ENCODE measurements at regions not wholly inside any gene's neighbourhood (a gene's known extent, or its start where the extent isn't known, plus 50 kb on each side); places are given as distances from the start of the nearest gene placed in this dataset.
"Not testable (repeated sequence)": the region's sequence is repeated elsewhere in the genome, so short reads cannot be mapped to it uniquely, and the experiment has no call there.

DNA sequence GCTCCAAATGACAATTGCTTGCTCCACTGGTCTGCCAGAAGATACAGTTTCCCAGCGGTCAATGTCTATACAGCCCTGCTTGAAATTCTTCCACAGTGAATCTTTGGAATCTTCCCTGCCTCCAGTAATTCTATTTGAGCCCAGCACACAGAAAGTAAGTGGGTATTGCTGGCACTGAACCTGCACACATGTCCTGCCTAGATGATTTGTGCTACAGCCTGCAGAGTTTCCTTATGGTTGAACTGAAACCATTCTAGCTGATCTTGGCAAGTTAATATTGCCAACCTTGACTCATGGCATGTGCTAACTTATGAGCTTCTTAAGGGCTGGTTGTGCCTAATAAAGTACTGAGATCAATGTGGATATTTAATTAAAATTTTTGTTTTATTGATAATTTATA, 553.8 kb upstream of the GNPDA2 start:
- Histone ChIP-seq H3K4me3 (no peak overlapping the region), H3K4me1 (no peaks in the 10 kb centered on the region), H3K36me3 (no peaks in the 10 kb centered on the region), H3K27me3 (no peaks in the 10 kb centered on the region), H3K9me3 (no peaks in the 10 kb centered on the region), H3K27ac (no peak overlapping the region)
- TF ChIP-seq CTCF (IDR thresholded peaks at IDR 0.05) = no peak
- TF ChIP-seq POLR2A (IDR thresholded peaks at IDR 0.05) = no peak
- WGBS (ENCODE audit: insufficient coverage, low coverage, low lambda C conversion rate, missing lambda C conversion rate) = 60% methylated on average over 1 of the region's 1 CpG
- intact Hi-C loops (cut with DNase I) = no loop called here
- ATAC-seq (no peak), DNase-seq (no peak)

GRCh38 chr4:45275862-45276261, 549.5 kb upstream of the GNPDA2 start:
- H3K9me3 ChIP-seq = no peaks in the 10 kb centered on the region
- no peak overlapping the region for H3K4me3 ChIP-seq
- no peak overlapping the region for H3K27ac ChIP-seq
- intact Hi-C loops (cut with DNase I) = no loop called here
- ATAC-seq (no peak), DNase-seq (no peak)
- H3K4me1 ChIP-seq = no peaks in the 10 kb centered on the region
- H3K36me3 ChIP-seq = no peaks in the 10 kb centered on the region
- 80% methylated on average over 18 of the region's 21 CpGs for whole genome bisulfite sequencing (ENCODE audit: insufficient coverage, low coverage, low lambda C conversion rate, missing lambda C conversion rate)
- TF ChIP-seq CTCF (IDR thresholded peaks at IDR 0.05) = no peak
- TF ChIP-seq POLR2A (IDR thresholded peaks at IDR 0.05) = no peak
- no peaks in the 10 kb centered on the region for H3K27me3 ChIP-seq

GRCh38 chr4:45248106-45248505, 521.8 kb upstream of the GNPDA2 start:
- DNase-seq; H3K9me3 ChIP-seq; ATAC-seq; H3K27me3 ChIP-seq; intact Hi-C loops (cut with DNase I); H3K4me3 ChIP-seq; H3K4me1 ChIP-seq; H3K36me3 ChIP-seq; H3K27ac ChIP-seq: not testable (repeated sequence)
- WGBS (ENCODE audit: insufficient coverage, low coverage, low lambda C conversion rate, missing lambda C conversion rate) = 42% methylated on average over 2 of the region's 3 CpGs

GRCh38 chr4:45241976-45242375, 515.6 kb upstream of the GNPDA2 start:
- H3K36me3 ChIP-seq = no peaks in the 10 kb centered on the region
- no peaks in the 10 kb centered on the region for H3K9me3 ChIP-seq
- no peak overlapping the region for H3K4me3 ChIP-seq
- intact Hi-C loops (cut with DNase I) = no loop called here
- ATAC-seq (no peak), DNase-seq (no peak)
- H3K27ac ChIP-seq = no peak overlapping the region
- no peaks in the 10 kb centered on the region for H3K4me1 ChIP-seq
- no peaks in the 10 kb centered on the region for H3K27me3 ChIP-seq
- no peak for TF ChIP-seq POLR2A (IDR thresholded peaks at IDR 0.05)
- TF ChIP-seq CTCF (IDR thresholded peaks at IDR 0.05) = no peak

DNA sequence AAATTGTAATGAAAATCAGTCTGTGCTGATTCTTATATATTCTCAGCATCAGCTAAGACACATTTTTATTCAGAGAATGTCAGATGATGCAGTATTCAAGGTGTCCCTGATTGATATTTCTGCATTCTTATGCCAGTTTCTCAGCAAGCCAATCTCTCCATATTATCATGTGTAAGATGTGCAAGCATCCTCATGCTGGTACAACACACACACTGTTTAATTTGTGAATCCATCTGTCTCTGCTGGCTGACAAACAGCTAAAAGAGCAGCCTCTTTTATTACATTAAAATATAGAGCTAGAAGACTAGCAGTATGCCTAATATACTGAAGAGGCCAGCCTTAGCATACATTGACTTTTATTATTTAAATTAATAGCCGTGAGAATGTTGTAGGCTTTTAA, 502.9 kb upstream of the GNPDA2 start:
- H3K4me3 ChIP-seq = no peak overlapping the region
- no peaks in the 10 kb centered on the region for H3K27me3 ChIP-seq
- ATAC-seq (no peak), DNase-seq (no peak)
- no peak overlapping the region for H3K27ac ChIP-seq
- H3K36me3 ChIP-seq = no peaks in the 10 kb centered on the region
- WGBS (ENCODE audit: insufficient coverage, low coverage, low lambda C conversion rate, missing lambda C conversion rate) = 48% methylated on average over 1 of the region's 1 CpG
- no peaks in the 10 kb centered on the region for H3K9me3 ChIP-seq
- TF ChIP-seq CTCF (IDR thresholded peaks at IDR 0.05) (no peak), POLR2A (IDR thresholded peaks at IDR 0.05) (no peak)
- intact Hi-C loops (cut with DNase I) = no loop called here
- H3K4me1 ChIP-seq = no peaks in the 10 kb centered on the region

All from right lobe of liver (tissue), 6 donors.